ENCODE measurements at regions not wholly inside any gene's neighbourhood (a gene's known extent, or its start where the extent isn't known, plus 50 kb on each side); places are given as distances from the start of the nearest gene placed in this dataset.

- intact Hi-C loops (cut with micrococcal nuclease; ENCODE audit: unreplicated experiment): no loop called here
- BruUV-seq (replicated peaks): no TSS peak
- TF ChIP-seq TCF7L2 (IDR thresholded peaks at IDR 0.05; ENCODE audit: low read depth, low read length): no peak
- TF ChIP-seq, protein P1, sequence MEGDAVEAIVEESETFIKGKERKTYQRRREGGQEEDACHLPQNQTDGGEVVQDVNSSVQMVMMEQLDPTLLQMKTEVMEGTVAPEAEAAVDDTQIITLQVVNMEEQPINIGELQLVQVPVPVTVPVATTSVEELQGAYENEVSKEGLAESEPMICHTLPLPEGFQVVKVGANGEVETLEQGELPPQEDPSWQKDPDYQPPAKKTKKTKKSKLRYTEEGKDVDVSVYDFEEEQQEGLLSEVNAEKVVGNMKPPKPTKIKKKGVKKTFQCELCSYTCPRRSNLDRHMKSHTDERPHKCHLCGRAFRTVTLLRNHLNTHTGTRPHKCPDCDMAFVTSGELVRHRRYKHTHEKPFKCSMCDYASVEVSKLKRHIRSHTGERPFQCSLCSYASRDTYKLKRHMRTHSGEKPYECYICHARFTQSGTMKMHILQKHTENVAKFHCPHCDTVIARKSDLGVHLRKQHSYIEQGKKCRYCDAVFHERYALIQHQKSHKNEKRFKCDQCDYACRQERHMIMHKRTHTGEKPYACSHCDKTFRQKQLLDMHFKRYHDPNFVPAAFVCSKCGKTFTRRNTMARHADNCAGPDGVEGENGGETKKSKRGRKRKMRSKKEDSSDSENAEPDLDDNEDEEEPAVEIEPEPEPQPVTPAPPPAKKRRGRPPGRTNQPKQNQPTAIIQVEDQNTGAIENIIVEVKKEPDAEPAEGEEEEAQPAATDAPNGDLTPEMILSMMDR (IDR thresholded peaks at IDR 0.05): no peak
- TF ChIP-seq SIN3A (IDR thresholded peaks at IDR 0.05; ENCODE audit: borderline replicate concordance, insufficient read depth, low read depth, low read length): no peak
- no peak for TF ChIP-seq POLR2AphosphoS5 (IDR thresholded peaks at IDR 0.05; ENCODE audit: low read depth, low read length)
- TF ChIP-seq, protein P2, sequence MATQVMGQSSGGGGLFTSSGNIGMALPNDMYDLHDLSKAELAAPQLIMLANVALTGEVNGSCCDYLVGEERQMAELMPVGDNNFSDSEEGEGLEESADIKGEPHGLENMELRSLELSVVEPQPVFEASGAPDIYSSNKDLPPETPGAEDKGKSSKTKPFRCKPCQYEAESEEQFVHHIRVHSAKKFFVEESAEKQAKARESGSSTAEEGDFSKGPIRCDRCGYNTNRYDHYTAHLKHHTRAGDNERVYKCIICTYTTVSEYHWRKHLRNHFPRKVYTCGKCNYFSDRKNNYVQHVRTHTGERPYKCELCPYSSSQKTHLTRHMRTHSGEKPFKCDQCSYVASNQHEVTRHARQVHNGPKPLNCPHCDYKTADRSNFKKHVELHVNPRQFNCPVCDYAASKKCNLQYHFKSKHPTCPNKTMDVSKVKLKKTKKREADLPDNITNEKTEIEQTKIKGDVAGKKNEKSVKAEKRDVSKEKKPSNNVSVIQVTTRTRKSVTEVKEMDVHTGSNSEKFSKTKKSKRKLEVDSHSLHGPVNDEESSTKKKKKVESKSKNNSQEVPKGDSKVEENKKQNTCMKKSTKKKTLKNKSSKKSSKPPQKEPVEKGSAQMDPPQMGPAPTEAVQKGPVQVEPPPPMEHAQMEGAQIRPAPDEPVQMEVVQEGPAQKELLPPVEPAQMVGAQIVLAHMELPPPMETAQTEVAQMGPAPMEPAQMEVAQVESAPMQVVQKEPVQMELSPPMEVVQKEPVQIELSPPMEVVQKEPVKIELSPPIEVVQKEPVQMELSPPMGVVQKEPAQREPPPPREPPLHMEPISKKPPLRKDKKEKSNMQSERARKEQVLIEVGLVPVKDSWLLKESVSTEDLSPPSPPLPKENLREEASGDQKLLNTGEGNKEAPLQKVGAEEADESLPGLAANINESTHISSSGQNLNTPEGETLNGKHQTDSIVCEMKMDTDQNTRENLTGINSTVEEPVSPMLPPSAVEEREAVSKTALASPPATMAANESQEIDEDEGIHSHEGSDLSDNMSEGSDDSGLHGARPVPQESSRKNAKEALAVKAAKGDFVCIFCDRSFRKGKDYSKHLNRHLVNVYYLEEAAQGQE (IDR thresholded peaks at IDR 0.05; ENCODE audit: insufficient read depth in 1 of 2, low read depth in 2 of 2, low read length in 1 of 2): no peak
- ATAC-seq (no peak), DNase-seq (ENCODE audit: low read depth, low spot score) (no peak)
- no peaks in the 10 kb centered on the region for H3K36me3 ChIP-seq (ENCODE audit: control insufficient read depth, insufficient read depth, low read length)
- H3K27me3 ChIP-seq (ENCODE audit: control insufficient read depth, insufficient read depth, low read length): no peaks in the 10 kb centered on the region
- in situ Hi-C loops (cut with HindIII; ENCODE audit: low pct_unique_long_range_greater_than_20kb, low sequenced_read_pairs): no loop called here
- POLR2A ChIA-PET: no interaction called here
- CTCF ChIA-PET: no interaction called here
- peaks cover 2% of the 10 kb centered on the region for H3K4me1 ChIP-seq (ENCODE audit: control insufficient read depth, insufficient read depth, low read length)
- H3K9me3 ChIP-seq (ENCODE audit: control insufficient read depth, insufficient read depth, low read depth, low read length): no peaks in the 10 kb centered on the region
- no peak overlapping the region for H3K4me3 ChIP-seq (ENCODE audit: low read depth in 2 of 2, low read length in 2 of 2)
- H3K27ac ChIP-seq (ENCODE audit: low read length): no peak overlapping the region
Measured at GRCh38 chr11:64443001-64443400, 84.0 kb downstream of the RPS6KA4 start.

- H3K27me3 ChIP-seq (ENCODE audit: control insufficient read depth, insufficient read depth, low read length): peaks cover 3% of the 10 kb centered on the region; the same call in 1 of the 2 replicates
- no peak overlapping the region for H3K27ac ChIP-seq (ENCODE audit: low read length)
- peaks cover 15% of the 10 kb centered on the region for H3K4me1 ChIP-seq (ENCODE audit: control insufficient read depth, insufficient read depth, low read length)
- H3K36me3 ChIP-seq (ENCODE audit: control insufficient read depth, insufficient read depth, low read length): no peaks in the 10 kb centered on the region
- no peak for DNase-seq (ENCODE audit: low read depth, low spot score)
- ATAC-seq: no peak
- ChIA-PET POLR2A (interaction anchor here (0.7 kb wide), 1 partner anchor 516 kb away, joined by 5 read pairs; no protein-coding TSS in a partner anchor), CTCF (no interaction called here)
- TF ChIP-seq SIN3A (IDR thresholded peaks at IDR 0.05; ENCODE audit: borderline replicate concordance, insufficient read depth, low read depth, low read length) (no peak), TCF7L2 (IDR thresholded peaks at IDR 0.05; ENCODE audit: low read depth, low read length) (no peak)
- TF ChIP-seq, protein P1 (IDR thresholded peaks at IDR 0.05): no peak
- H3K4me3 ChIP-seq (ENCODE audit: low read depth in 2 of 2, low read length in 2 of 2): no peak overlapping the region
- intact Hi-C loops (cut with micrococcal nuclease; ENCODE audit: unreplicated experiment) (no loop called here), in situ Hi-C loops (cut with HindIII; ENCODE audit: low pct_unique_long_range_greater_than_20kb, low sequenced_read_pairs) (no loop called here)
- BruUV-seq (replicated peaks): no TSS peak
- no peaks in the 10 kb centered on the region for H3K9me3 ChIP-seq (ENCODE audit: control insufficient read depth, insufficient read depth, low read depth, low read length)
Measured at GRCh38 chr11:64444838-64445441, 86.0 kb downstream of the RPS6KA4 start.
